Suprapubic skin (tissue), 3 donors: ENCODE measurements at regions not wholly inside any gene's neighbourhood (a gene's known extent, or its start where the extent isn't known, plus 50 kb on each side); places are given as distances from the start of the nearest gene placed in this dataset.

Source experiments
- CTCF ChIP-seq, 2 donors: fragments of 200-600 bp in 1 of 2; fragments of 450-650 bp in 1 of 2; sonication (generic) in 1 of 2; IDR thresholded peaks; one replicate each; pipeline ENCODE4 v1.5.1; 2016 to 2019; ENCODE audit warnings: antibody characterized with exemption in 2 of 2, mild to moderate bottlenecking in 1 of 2, moderate library complexity in 1 of 2
- POLR2AphosphoS5 ChIP-seq, 3 donors: sonication (generic); formaldehyde crosslinking; IDR thresholded peaks; one replicate each; pipeline ENCODE4 v1.6.1; 2017; ENCODE audit warnings: antibody characterized with exemption in 3 of 3

GRCh38 chr2:228945710-228946109, 325.4 kb downstream of the PID1 start:
- no peak for TF ChIP-seq CTCF (IDR thresholded peaks at IDR 0.05)
- no peak for TF ChIP-seq POLR2AphosphoS5 (IDR thresholded peaks at IDR 0.05)
